ENCODE measurements at regions not wholly inside any gene's neighbourhood (a gene's known extent, or its start where the extent isn't known, plus 50 kb on each side); places are given as distances from the start of the nearest gene placed in this dataset.

DNA sequence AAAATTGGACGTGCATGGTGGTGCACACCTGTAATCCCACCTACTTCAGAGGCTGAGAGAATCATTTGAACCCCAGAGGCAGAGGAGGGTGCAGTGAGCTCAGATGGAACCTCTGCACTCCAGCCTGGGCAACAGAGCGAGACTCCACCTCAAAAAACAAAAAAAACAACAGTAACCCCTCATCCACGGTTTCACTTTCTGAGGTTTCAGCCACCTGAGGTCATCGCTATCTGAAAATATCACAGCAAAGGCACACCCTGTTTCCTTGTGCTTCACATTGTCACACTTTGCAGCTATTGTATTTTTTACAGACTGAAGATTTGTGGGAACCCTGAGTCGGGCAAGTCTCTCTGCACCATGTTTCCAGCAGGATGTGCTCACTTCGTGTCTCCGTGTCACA lies 54.1 kb upstream of the FOXQ1 start:
- Histone ChIP-seq H3K36me3 (ENCODE audit: control insufficient read depth in 4 of 4, insufficient read depth in 4 of 4, low read length in 3 of 4) (no peaks in the 10 kb centered on the region), H3K4me1 (ENCODE audit: control extremely low read depth in 1 of 4, control insufficient read depth in 4 of 4, insufficient read depth in 4 of 4, low read length in 3 of 4) (no peaks in the 10 kb centered on the region), H3K27ac (ENCODE audit: insufficient read depth in 1 of 2, low read depth in 1 of 2, low read length in 2 of 2, poor library complexity in 1 of 2, severe bottlenecking in 2 of 2) (no peak overlapping the region), H3K9me3 (ENCODE audit: control extremely low read depth in 1 of 5, control insufficient read depth in 4 of 5, insufficient read depth in 2 of 5, low read depth in 1 of 5, low read length in 4 of 5) (no peaks in the 10 kb centered on the region), H3K4me3 (ENCODE audit: control insufficient read depth in 1 of 7, extremely low read depth in 1 of 7, insufficient read depth in 4 of 7, low read depth in 2 of 7, low read length in 6 of 7) (no peak overlapping the region), H3K27me3 (replicated peaks in 2 of 5; ENCODE audit: control insufficient read depth in 4 of 5, insufficient read depth in 5 of 5, low read length in 4 of 5) (peaks cover 0 to 9% (median 2%) of the 10 kb centered on the region in 5 experiments)
- 87% methylated on average over 6 of the region's 7 CpGs for whole genome bisulfite sequencing (ENCODE audit: insufficient coverage)
- no peak for DNase-seq
- POLR2A ChIA-PET = no interaction called here
- CTCF ChIA-PET = no interaction called here

DNA sequence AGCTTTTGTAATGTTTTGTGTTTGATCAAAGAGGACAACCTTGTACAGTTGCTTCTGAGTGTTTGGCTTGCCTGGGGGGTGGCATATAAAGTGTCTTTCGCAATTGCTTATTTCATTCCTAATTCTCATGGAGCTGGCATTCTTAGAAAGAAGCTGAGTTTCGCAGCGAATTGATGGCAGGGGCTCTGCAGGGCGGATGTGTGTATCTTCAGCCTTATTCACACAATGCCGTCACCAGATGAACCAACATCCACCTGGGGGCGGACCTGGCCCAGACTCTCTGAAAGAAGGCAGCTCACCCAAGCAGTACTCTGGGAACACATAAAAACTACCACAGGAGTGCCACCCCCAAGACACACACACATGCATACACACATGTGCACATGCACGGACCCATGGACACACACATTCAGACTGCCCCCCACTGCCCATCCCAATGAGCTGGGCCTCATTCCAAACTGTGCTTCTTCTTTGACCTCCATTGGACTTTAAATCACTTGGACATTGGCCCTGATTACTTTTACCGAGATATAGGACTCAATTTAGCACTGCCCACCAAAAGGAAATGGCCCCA lies 55.4 kb upstream of the FOXQ1 start:
- peaks cover 0 to 9% (median 2%) of the 10 kb centered on the region in 5 experiments for H3K27me3 ChIP-seq (replicated peaks in 2 of 5; ENCODE audit: control insufficient read depth in 4 of 5, insufficient read depth in 5 of 5, low read length in 4 of 5)
- H3K4me1 ChIP-seq (ENCODE audit: control extremely low read depth in 1 of 4, control insufficient read depth in 4 of 4, insufficient read depth in 4 of 4, low read length in 3 of 4) = no peaks in the 10 kb centered on the region
- no peak for DNase-seq
- H3K36me3 ChIP-seq (ENCODE audit: control insufficient read depth in 4 of 4, insufficient read depth in 4 of 4, low read length in 3 of 4) = no peaks in the 10 kb centered on the region
- ChIA-PET CTCF (no interaction called here), POLR2A (no interaction called here)
- H3K4me3 ChIP-seq (ENCODE audit: control insufficient read depth in 1 of 7, extremely low read depth in 1 of 7, insufficient read depth in 4 of 7, low read depth in 2 of 7, low read length in 6 of 7) = no peak overlapping the region
- H3K27ac ChIP-seq (ENCODE audit: insufficient read depth in 1 of 2, low read depth in 1 of 2, low read length in 2 of 2, poor library complexity in 1 of 2, severe bottlenecking in 2 of 2) = no peak overlapping the region
- no peaks in the 10 kb centered on the region for H3K9me3 ChIP-seq (ENCODE audit: control extremely low read depth in 1 of 5, control insufficient read depth in 4 of 5, insufficient read depth in 2 of 5, low read depth in 1 of 5, low read length in 4 of 5)
- 95% methylated on average over 4 of the region's 8 CpGs for WGBS (ENCODE audit: insufficient coverage)

DNA sequence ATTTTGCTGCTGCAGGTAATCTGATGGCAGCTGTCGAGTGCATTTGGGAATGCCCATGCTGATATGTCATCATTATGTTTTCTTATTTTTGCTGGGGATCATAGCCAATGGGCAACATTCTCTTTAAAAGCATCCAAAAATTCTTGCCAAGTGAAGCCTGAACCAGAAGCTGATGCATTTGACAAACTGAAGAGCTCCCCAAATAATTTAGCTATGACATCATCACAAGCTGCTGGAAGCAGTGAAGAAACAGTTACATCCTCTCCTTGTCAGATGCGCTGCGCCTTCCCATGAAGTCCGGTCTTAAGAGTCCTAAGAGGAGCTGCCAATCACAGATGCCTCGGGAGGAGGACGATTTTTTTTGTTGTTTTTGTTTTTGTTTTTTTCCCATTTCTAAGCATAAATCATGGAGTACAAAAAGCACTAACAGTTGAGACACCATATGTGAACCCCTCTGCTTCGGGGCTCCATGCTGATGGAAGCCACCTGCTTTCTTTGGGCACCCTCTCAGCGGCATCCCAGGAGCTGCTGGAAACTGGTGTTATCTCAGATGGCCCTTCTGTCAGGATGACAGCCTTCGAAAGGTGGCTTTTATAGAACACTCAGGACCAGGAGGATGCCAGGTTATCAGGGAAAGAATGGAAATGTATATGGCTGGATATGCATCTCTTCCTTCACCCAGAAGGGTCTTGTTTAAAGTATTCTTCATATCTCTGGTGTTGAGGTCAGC lies 56.1 kb upstream of the FOXQ1 start:
- DNase-seq = no peak
- POLR2A ChIA-PET = no interaction called here
- Histone ChIP-seq H3K27ac (ENCODE audit: insufficient read depth in 1 of 2, low read depth in 1 of 2, low read length in 2 of 2, poor library complexity in 1 of 2, severe bottlenecking in 2 of 2) (no peak overlapping the region), H3K4me1 (ENCODE audit: control extremely low read depth in 1 of 4, control insufficient read depth in 4 of 4, insufficient read depth in 4 of 4, low read length in 3 of 4) (no peaks in the 10 kb centered on the region), H3K9me3 (ENCODE audit: control extremely low read depth in 1 of 5, control insufficient read depth in 4 of 5, insufficient read depth in 2 of 5, low read depth in 1 of 5, low read length in 4 of 5) (no peaks in the 10 kb centered on the region), H3K36me3 (ENCODE audit: control insufficient read depth in 4 of 4, insufficient read depth in 4 of 4, low read length in 3 of 4) (no peaks in the 10 kb centered on the region), H3K27me3 (replicated peaks in 2 of 5; ENCODE audit: control insufficient read depth in 4 of 5, insufficient read depth in 5 of 5, low read length in 4 of 5) (peaks cover 0 to 13% (median 2%) of the 10 kb centered on the region in 5 experiments), H3K4me3 (ENCODE audit: control insufficient read depth in 1 of 7, extremely low read depth in 1 of 7, insufficient read depth in 4 of 7, low read depth in 2 of 7, low read length in 6 of 7) (no peak overlapping the region)
- CTCF ChIA-PET = no interaction called here
- 97% methylated on average over 6 of the region's 9 CpGs for WGBS (ENCODE audit: insufficient coverage)

DNA sequence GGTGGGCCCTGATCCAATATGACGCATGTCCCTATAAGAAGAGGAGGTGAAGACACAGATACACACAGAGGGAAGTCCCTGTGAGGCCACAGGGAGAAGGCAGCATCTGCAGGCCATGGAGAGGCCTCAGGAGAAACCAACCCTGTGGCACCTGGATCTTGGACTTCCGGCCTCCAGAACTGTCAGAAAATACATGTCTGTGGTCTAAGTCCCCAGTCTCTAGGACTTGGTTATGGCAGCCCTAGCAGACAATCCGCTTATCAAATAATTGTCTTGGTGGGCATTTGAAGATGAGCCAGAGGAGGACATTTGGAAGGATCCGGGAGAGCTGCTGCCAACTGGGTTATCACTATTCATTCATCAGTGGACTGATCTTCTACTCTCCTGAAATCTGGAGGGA lies 57.6 kb upstream of the FOXQ1 start:
- 100% methylated on average over 4 of the region's 4 CpGs for WGBS (ENCODE audit: insufficient coverage)
- H3K9me3 ChIP-seq (ENCODE audit: control extremely low read depth in 1 of 5, control insufficient read depth in 4 of 5, insufficient read depth in 2 of 5, low read depth in 1 of 5, low read length in 4 of 5) = no peaks in the 10 kb centered on the region
- H3K4me1 ChIP-seq (ENCODE audit: control extremely low read depth in 1 of 4, control insufficient read depth in 4 of 4, insufficient read depth in 4 of 4, low read length in 3 of 4) = no peaks in the 10 kb centered on the region
- H3K27me3 ChIP-seq (replicated peaks in 2 of 5; ENCODE audit: control insufficient read depth in 4 of 5, insufficient read depth in 5 of 5, low read length in 4 of 5) = peaks cover 0 to 14% (median 2%) of the 10 kb centered on the region in 5 experiments
- no peak overlapping the region for H3K27ac ChIP-seq (ENCODE audit: insufficient read depth in 1 of 2, low read depth in 1 of 2, low read length in 2 of 2, poor library complexity in 1 of 2, severe bottlenecking in 2 of 2)
- ChIA-PET CTCF (no interaction called here), POLR2A (no interaction called here)
- DNase-seq = no peak
- no peaks in the 10 kb centered on the region for H3K36me3 ChIP-seq (ENCODE audit: control insufficient read depth in 4 of 4, insufficient read depth in 4 of 4, low read length in 3 of 4)
- no peak overlapping the region for H3K4me3 ChIP-seq (ENCODE audit: control insufficient read depth in 1 of 7, extremely low read depth in 1 of 7, insufficient read depth in 4 of 7, low read depth in 2 of 7, low read length in 6 of 7)

DNA sequence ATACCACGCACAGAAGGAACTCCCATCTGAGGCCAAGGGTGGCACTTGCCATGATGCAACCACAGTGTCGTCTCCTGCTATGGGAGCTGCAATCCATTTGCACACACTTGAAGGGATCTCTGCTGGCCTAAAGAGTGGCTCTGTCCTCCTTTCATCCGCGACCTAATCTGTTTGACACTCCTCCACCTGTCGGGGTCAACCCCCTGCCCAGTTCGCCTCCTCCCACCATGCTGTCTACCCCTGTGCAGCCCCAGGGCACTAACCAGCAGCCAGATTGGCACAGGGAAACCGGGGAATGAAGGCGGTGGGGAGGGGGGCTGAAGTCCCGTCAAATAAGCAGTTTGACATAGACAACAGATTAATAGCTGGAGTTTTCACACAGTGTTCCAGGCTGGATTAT lies 58.1 kb upstream of the FOXQ1 start:
- CTCF ChIA-PET = no interaction called here
- DNase-seq = no peak
- Histone ChIP-seq H3K27ac (ENCODE audit: insufficient read depth in 1 of 2, low read depth in 1 of 2, low read length in 2 of 2, poor library complexity in 1 of 2, severe bottlenecking in 2 of 2) (no peak overlapping the region), H3K36me3 (ENCODE audit: control insufficient read depth in 4 of 4, insufficient read depth in 4 of 4, low read length in 3 of 4) (no peaks in the 10 kb centered on the region), H3K4me3 (ENCODE audit: control insufficient read depth in 1 of 7, extremely low read depth in 1 of 7, insufficient read depth in 4 of 7, low read depth in 2 of 7, low read length in 6 of 7) (no peak overlapping the region), H3K9me3 (ENCODE audit: control extremely low read depth in 1 of 5, control insufficient read depth in 4 of 5, insufficient read depth in 2 of 5, low read depth in 1 of 5, low read length in 4 of 5) (peaks cover 0 to 2% (median 0%) of the 10 kb centered on the region in 5 experiments), H3K4me1 (ENCODE audit: control extremely low read depth in 1 of 4, control insufficient read depth in 4 of 4, insufficient read depth in 4 of 4, low read length in 3 of 4) (no peaks in the 10 kb centered on the region), H3K27me3 (replicated peaks in 2 of 5; ENCODE audit: control insufficient read depth in 4 of 5, insufficient read depth in 5 of 5, low read length in 4 of 5) (peaks cover 0 to 12% (median 2%) of the 10 kb centered on the region in 5 experiments)
- POLR2A ChIA-PET = no interaction called here
- 95% methylated on average over 7 of the region's 9 CpGs for WGBS (ENCODE audit: insufficient coverage)

DNA sequence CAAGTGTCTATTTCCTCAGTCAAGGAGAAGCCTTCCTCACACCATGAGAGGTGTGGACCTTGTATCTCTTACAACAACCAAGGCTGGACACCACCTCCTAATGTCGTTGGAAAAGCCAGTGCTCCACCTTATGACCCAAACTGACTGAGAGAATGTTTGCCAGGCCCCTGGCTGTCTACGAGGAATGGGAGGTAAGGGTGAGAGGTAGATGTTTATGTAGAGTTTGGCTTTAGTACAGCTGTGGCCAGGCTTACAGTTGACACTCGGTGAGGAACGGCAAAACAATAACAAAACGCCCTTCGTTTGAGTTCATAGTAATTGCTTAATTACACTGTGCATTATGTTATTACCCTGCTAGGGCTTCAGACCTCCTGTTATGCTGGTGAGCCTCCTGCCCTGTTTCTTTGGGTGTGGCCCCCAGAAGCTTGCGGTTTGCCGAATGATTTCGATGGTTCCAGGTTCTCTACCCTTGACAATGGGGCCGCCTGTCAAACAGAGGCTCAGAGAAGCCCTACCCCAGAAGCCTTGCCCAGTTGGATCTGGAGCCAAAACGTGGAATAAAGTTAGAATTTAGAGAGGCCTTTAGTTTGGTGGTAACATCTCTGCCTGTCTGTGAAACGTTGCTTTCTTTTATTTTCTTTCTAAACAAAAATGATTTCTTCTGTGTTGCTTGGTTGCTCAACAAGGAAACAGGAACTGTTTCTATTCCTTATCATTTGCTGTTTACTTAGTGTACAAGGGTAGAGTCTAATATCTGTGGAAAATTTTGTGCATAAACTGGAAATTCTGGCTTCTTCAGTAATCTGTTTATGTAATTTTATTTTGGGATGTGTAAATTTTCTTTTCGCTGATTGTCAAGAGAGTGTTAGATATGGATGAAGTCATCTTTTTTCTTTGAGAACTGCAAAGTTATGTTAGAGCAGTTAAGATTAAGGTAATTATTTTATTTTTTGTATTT lies 60.4 kb upstream of the FOXQ1 start:
- 87% methylated on average over 9 of the region's 13 CpGs for WGBS (ENCODE audit: insufficient coverage)
- CTCF ChIA-PET = interaction anchor here (0.6 kb wide), 1 partner anchor 9 kb away, joined by 3 read pairs; no protein-coding TSS in a partner anchor

More for the DNA sequence above, 60.4 kb upstream of the FOXQ1 start:
- H3K9me3 ChIP-seq (ENCODE audit: control extremely low read depth in 1 of 5, control insufficient read depth in 4 of 5, insufficient read depth in 2 of 5, low read depth in 1 of 5, low read length in 4 of 5) = peaks cover 0 to 2% (median 0%) of the 10 kb centered on the region in 5 experiments
- DNase-seq = no peak
- POLR2A ChIA-PET = no interaction called here
- H3K27me3 ChIP-seq (replicated peaks in 2 of 5; ENCODE audit: control insufficient read depth in 4 of 5, insufficient read depth in 5 of 5, low read length in 4 of 5) = peaks cover 0 to 10% (median 2%) of the 10 kb centered on the region in 5 experiments
- no peak overlapping the region for H3K4me3 ChIP-seq (ENCODE audit: control insufficient read depth in 1 of 7, extremely low read depth in 1 of 7, insufficient read depth in 4 of 7, low read depth in 2 of 7, low read length in 6 of 7)
- H3K27ac ChIP-seq (ENCODE audit: insufficient read depth in 1 of 2, low read depth in 1 of 2, low read length in 2 of 2, poor library complexity in 1 of 2, severe bottlenecking in 2 of 2) = no peak overlapping the region
- no peaks in the 10 kb centered on the region for H3K36me3 ChIP-seq (ENCODE audit: control insufficient read depth in 4 of 4, insufficient read depth in 4 of 4, low read length in 3 of 4)
- no peaks in the 10 kb centered on the region for H3K4me1 ChIP-seq (ENCODE audit: control extremely low read depth in 1 of 4, control insufficient read depth in 4 of 4, insufficient read depth in 4 of 4, low read length in 3 of 4)

Data from common myeloid progenitor, CD34-positive (primary cell).